Caki2 (cell line): ENCODE measurements at regions not wholly inside any gene's neighbourhood (a gene's known extent, or its start where the extent isn't known, plus 50 kb on each side); places are given as distances from the start of the nearest gene placed in this dataset.
"Not testable (repeated sequence)": the region's sequence is repeated elsewhere in the genome, so short reads cannot be mapped to it uniquely, and the experiment has no call there.

ENCODE experiments used
- DNase-seq: peaks from one replicate; pipeline ENCODE4 v3.0.0-alpha.2; 2015; ENCODE audit warnings: low read depth
- in situ Hi-C: cut with HindIII; loops from 2 replicates; pipeline ENCODE4 v1.10.0; 2016; ENCODE audit warnings: low sequenced_read_pairs, low pct_unique_long_range_greater_than_20kb, mixed read lengths

DNA sequence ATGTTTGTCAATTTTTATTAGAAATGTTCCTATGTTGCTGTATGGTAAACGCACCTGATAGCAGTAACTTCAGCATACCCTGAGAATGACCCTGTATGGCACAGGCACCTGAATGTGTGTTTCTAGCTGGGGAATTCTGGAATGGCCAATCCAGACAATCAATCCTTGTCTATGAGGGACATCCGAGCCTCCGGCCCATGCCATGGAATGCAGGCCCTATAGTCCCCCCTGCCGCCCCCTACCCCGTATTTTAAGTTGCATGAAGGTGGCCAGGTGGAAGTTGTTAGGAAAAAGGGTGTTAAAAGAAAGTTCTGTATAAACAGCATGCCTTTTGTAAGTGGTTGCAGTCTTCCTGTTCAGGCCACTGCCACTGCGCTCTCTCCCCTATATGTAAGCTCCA lies 595.9 kb downstream of the DSC3 start:
- in situ Hi-C loops: no loop called here
- no peak for DNase-seq

- DNase-seq: no peak
- in situ Hi-C loops: no loop called here
Measured at GRCh38 chr18:30444544-30444943, 598.0 kb downstream of the DSC3 start.

DNA sequence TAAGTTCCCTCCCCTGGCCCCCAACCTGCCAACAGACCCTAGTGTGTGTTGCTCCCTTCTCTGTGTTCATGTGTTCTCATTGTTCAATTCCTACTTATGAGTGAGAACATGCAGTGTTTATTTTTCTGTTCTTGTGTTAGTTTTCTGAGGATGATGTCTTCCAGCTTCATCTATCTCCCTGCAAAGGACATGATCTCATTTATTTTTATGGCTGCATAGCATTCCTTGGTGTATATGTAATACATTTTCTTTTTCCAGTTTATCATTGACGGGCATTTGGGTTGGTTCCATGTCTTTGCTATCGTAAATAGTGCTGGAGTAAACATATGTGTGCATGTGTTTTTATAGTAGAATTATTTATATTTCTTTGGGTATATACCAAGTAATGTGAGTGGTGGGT lies 602.2 kb downstream of the DSC3 start:
- in situ Hi-C loops: no loop called here

GRCh38 chr18:30439174-30439573 lies 603.4 kb downstream of the DSC3 start:
- no peak for DNase-seq
- in situ Hi-C loops: no loop called here

More for the DNA sequence above, 602.2 kb downstream of the DSC3 start:
- no peak for DNase-seq

GRCh38 chr18:30432349-30432748 lies 610.2 kb downstream of the DSC3 start:
- DNase-seq: no peak
- in situ Hi-C loops: no loop called here

GRCh38 chr18:30419399-30419798 lies 623.1 kb downstream of the DSC3 start:
- DNase-seq, in situ Hi-C loops: not testable (repeated sequence)

- in situ Hi-C loops: no loop called here
Measured at GRCh38 chr18:30415903-30416302, 626.6 kb downstream of the DSC3 start.

GRCh38 chr18:30409120-30409519 lies 633.4 kb downstream of the DSC3 start:
- in situ Hi-C loops: no loop called here

More at GRCh38 chr18:30415903-30416302, 626.6 kb downstream of the DSC3 start:
- no peak for DNase-seq

GRCh38 chr18:30406728-30407127 lies 635.8 kb downstream of the DSC3 start:
- no peak for DNase-seq
- in situ Hi-C loops: no loop called here

More at GRCh38 chr18:30409120-30409519, 633.4 kb downstream of the DSC3 start:
- no peak for DNase-seq

DNA sequence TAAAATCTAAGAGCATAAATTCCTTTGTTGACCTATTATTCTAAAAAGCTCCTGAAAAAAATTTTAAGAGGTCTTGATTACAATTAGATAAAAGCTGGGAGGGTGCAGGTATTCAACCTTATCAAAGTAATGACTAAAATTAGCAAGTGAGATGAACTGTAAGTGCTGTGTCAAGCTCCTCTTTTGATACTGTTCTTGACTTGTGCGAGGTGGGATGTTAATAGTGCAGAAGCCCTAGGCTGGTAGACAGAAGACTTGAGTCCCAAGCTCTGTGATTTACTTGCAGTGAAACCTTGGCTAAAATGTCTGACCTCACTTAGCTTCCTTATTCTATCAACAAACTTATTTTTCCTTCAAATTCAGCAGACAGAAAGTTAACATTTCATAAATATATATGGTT lies 637.5 kb downstream of the DSC3 start:
- in situ Hi-C loops: no loop called here
- DNase-seq: no peak

DNA sequence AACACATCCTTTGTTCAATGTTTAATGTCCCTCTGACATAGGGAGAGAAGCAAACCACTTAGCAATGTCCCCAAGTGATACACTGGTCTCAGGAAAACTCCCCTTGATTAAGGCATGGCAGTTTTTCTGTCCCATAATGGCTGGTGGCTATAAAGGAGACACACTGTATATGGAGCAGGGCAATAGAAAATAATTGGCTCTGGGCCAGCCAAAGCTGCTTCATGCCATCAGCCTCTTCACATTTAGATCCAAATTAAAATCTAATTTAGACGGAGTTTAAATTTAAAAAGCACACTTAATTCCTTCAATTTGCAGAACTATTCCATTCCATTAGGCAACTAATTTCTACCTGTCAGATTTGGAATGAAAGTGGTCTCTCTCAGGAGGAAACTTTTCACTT lies 638.1 kb downstream of the DSC3 start:
- in situ Hi-C loops: no loop called here
- DNase-seq: no peak

DNA sequence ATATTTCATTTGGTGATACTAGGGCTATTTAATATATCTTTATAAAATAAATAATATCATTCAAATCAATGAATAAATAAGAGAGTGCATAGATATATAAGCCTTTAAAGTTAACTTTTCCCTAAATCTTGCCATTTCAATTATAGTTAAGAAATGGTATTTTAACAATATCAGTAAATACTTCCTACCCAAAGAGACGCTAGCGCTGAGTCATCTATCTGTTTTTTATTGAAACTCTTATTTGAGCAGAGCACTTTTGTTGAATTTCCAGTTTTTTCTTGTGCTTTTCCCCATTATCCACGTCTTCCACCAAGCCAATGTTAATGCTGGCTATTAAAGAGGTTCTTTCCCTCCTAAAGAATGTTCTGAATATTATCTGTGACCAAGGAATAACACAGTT lies 639.3 kb downstream of the DSC3 start:
- in situ Hi-C loops: no loop called here
- no peak for DNase-seq

GRCh38 chr18:30387401-30387800 lies 655.1 kb downstream of the DSC3 start:
- in situ Hi-C loops: no loop called here
- DNase-seq: no peak

DNA sequence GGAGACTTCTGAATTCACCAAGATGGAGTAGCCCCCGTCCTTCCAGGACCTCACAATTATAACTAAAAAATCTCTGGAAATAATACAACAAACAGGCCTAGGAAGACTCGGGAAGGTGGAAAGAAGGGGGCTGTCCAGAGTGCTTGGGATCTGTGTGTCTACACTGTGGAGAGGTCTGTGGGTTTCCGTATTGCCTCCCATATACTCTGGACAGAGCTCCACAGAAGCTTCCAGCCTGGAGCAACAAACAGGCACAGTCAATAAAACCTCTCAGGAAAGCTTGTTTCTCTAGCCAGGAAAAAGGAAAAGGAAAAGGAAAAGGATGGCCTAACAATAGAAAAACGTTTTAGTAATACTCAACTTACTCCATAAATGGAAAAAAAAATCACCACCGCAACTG lies 655.9 kb downstream of the DSC3 start:
- in situ Hi-C loops: no loop called here

DNA sequence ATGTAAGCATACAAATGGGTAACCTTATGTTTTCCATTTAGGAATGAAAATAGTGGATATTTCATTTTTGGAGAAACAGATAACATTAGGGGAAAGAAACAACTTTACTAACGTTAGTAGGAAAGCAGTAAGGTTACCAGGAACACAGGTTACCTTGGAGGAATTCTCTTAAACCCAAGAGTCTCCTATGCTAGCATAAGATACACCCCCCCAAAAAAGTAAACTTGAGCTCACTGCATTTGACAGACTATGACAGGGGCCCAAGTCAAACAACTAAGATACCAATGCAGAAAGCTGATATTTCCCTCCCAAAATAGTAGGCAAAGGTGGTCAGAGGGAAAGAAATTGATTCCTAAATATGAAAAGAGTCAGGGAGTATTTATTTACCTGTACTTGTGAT lies 656.9 kb downstream of the DSC3 start:
- DNase-seq: no peak
- in situ Hi-C loops: no loop called here

More for the DNA sequence above, 655.9 kb downstream of the DSC3 start:
- no peak for DNase-seq

GRCh38 chr18:30381826-30382225 lies 660.7 kb downstream of the DSC3 start:
- in situ Hi-C loops: no loop called here
- no peak for DNase-seq

- no peak for DNase-seq
- in situ Hi-C loops: no loop called here
Measured at GRCh38 chr18:30378097-30378496, 664.4 kb downstream of the DSC3 start.

DNA sequence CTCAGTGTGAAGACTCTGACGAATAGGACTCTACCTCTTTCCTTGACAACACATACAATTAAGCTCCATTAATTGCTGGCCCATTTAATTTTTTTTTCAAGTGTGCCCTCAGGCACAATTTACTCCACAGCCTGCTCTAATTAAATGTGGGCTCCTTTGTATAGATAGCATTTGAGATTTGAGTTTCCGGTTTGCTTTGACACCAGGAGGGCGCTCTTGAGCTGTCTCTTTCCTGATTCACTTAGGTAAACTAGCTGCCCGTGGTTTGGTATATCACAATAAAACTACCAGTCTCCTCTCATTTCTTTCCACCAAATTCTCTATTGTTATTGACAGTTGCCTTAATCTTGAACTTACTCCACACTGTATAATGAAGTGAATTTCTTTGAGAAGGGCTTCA lies 666.0 kb downstream of the DSC3 start:
- no peak for DNase-seq

GRCh38 chr18:30361864-30362540 lies 680.5 kb downstream of the DSC3 start:
- in situ Hi-C loops: no loop called here
- no peak for DNase-seq

More for the DNA sequence above, 666.0 kb downstream of the DSC3 start:
- in situ Hi-C loops: no loop called here

DNA sequence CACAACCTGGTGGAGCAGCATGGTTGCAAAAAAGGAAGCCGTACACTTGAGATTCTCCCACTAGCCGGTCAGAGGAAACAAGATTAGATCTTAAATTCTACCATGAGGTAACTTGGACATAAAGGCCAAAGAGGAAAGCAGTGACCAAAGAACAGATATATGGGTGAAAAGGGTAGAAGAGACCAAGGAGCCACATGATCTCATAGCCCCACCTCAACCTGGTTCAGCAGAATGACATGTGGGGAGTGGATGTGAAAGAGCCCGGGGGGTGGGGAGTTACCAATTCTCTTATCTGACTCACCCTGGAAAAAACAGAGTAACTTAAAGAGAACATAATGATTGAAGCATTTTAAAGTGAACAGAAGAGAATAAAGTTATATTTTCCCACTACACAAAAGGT lies 683.0 kb downstream of the DSC3 start:
- no peak for DNase-seq
- in situ Hi-C loops: no loop called here
